Lower lobe of right lung (tissue), 2 donors: ENCODE measurements at regions not wholly inside any gene's neighbourhood (a gene's known extent, or its start where the extent isn't known, plus 50 kb on each side); places are given as distances from the start of the nearest gene placed in this dataset.
A peak's percentile ranks its signal among the peaks of the same experiment; 100 is the strongest.

Experiments
- ATAC-seq, 2 donors: fragments of 200-7000 bp; cut with Tn5 transposase; one replicate each; pipeline ENCODE4 v1.9.1; 2020 to 2022; ENCODE audit warnings: mild to moderate bottlenecking in 2 of 2, moderate library complexity in 2 of 2
- DNase-seq: peaks from one replicate; pipeline ENCODE4 v3.0.0-alpha.2; 2020
- H3K27ac ChIP-seq: fragments of 200-600 bp; one replicate; pipeline ENCODE4 v1.8.0; 2022
- H3K27me3 ChIP-seq: fragments of 200-600 bp; one replicate; pipeline ENCODE4 v1.8.0; 2022; ENCODE audit warnings: low read depth
- H3K36me3 ChIP-seq: fragments of 200-600 bp; one replicate; pipeline ENCODE4 v1.8.0; 2022; ENCODE audit warnings: mild to moderate bottlenecking
- H3K4me1 ChIP-seq: fragments of 200-600 bp; one replicate; pipeline ENCODE4 v1.8.0; 2022
- H3K4me3 ChIP-seq: fragments of 200-600 bp; one replicate; pipeline ENCODE4 v1.8.0; 2022; ENCODE audit warnings: mild to moderate bottlenecking
- H3K9me3 ChIP-seq: fragments of 200-600 bp; one replicate; pipeline ENCODE4 v1.8.0; 2022
- intact Hi-C: fragments of 100-400 bp; cut with DNase I; formaldehyde crosslinking; loops from one replicate; pipeline ENCODE4 v1.11.0; 2022
- TF ChIP-seq, protein P1 (sequence below): fragments of 200-600 bp; IDR thresholded peaks from one replicate; pipeline ENCODE4 v1.8.0; 2022; ENCODE audit warnings: antibody characterized with exemption, mild to moderate bottlenecking
- donor health status: DM: no; HTN: yes; CAD: no; lungs with severe emphysema.

GRCh38 chr7:37504801-37505200, 56.1 kb upstream of the ELMO1 start:
- ATAC-seq = no peak
- Histone ChIP-seq H3K27me3 (no peaks in the 10 kb centered on the region), H3K27ac (no peak overlapping the region), H3K9me3 (no peaks in the 10 kb centered on the region), H3K4me1 (no peaks in the 10 kb centered on the region), H3K4me3 (no peak overlapping the region), H3K36me3 (no peaks in the 10 kb centered on the region)
- no peak for DNase-seq
- intact Hi-C loops = loop anchor here (10.0 kb wide), 1 partner anchor 290 kb away; no protein-coding TSS in a partner anchor
- TF ChIP-seq, protein P1, sequence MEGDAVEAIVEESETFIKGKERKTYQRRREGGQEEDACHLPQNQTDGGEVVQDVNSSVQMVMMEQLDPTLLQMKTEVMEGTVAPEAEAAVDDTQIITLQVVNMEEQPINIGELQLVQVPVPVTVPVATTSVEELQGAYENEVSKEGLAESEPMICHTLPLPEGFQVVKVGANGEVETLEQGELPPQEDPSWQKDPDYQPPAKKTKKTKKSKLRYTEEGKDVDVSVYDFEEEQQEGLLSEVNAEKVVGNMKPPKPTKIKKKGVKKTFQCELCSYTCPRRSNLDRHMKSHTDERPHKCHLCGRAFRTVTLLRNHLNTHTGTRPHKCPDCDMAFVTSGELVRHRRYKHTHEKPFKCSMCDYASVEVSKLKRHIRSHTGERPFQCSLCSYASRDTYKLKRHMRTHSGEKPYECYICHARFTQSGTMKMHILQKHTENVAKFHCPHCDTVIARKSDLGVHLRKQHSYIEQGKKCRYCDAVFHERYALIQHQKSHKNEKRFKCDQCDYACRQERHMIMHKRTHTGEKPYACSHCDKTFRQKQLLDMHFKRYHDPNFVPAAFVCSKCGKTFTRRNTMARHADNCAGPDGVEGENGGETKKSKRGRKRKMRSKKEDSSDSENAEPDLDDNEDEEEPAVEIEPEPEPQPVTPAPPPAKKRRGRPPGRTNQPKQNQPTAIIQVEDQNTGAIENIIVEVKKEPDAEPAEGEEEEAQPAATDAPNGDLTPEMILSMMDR = no peak

DNA sequence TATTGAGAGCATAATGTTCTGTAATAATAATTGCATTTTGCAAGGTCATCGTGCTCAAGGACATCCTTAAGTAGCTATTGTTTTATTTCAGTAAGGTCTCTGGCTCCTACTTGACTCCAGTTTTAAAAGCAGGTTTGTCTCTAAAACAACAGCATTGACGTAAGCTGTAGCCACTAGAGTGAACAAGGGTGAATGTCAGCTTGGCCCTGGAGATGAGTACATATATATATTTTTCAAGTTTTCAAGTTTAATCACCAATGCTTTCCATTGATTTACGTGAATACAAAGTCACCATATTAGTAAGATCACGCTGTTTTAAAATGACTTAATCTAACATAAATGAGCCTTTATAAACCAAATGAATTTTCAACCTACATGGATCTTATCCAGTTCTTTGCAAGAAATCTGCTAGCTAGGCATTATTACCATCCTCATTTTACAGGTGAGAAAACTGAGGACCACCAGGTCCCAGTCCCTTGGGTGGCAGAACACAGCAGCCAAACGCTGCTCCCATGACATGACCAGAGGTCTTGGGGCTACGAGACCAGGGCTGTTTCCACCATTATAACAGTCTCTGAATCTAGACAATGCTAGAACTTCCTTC, 57.2 kb upstream of the ELMO1 start:
- Histone ChIP-seq H3K27me3 (no peaks in the 10 kb centered on the region), H3K36me3 (no peaks in the 10 kb centered on the region)

GRCh38 chr7:37508118-37508517, 59.5 kb upstream of the ELMO1 start:
- DNase-seq = no peak

More for the DNA sequence above, 57.2 kb upstream of the ELMO1 start:
- H3K27ac ChIP-seq = no peak overlapping the region
- DNase-seq (no peak), ATAC-seq (no peak)
- TF ChIP-seq, protein P1 = no peak
- no peak overlapping the region for H3K4me3 ChIP-seq
- no peaks in the 10 kb centered on the region for H3K9me3 ChIP-seq
- H3K4me1 ChIP-seq = no peaks in the 10 kb centered on the region
- intact Hi-C loops = loop anchor here (10.0 kb wide), 1 partner anchor 291 kb away; no protein-coding TSS in a partner anchor

DNA sequence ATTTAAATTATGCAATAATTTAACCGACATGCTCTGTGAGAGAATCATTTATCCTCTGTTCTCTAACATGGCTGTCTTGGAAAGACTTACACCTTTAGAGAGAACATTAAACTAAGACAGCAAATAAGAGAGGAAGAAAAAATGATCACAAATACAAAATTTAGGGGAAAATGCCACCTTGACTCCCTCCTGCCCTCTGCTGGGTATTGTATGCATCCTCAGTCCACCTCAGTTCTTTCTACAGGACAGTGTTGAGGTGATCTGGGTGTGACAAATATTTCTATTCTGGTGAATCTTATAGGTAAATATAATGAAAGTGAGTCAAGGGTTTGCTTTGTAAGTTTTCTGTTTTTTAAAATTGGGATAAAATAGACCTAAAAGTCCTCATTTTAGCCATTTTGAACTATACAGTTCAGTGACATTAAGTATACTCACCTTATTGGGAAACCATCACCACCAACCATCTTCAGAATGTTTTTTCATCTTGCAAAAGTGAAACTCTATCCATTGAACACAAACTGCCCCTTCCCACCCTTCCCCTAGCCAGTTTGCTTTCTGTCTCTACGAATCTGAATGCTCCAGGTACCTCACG, 61.5 kb upstream of the ELMO1 start:
- intact Hi-C loops = no loop called here
- H3K27ac ChIP-seq = no peak overlapping the region
- TF ChIP-seq, protein P1 = peak; percentile 75
- ATAC-seq (peak in 1 of 2 donors; percentile 52), DNase-seq (no peak)
- H3K27me3 ChIP-seq = no peaks in the 10 kb centered on the region
- no peaks in the 10 kb centered on the region for H3K4me1 ChIP-seq
- no peak overlapping the region for H3K4me3 ChIP-seq
- no peaks in the 10 kb centered on the region for H3K9me3 ChIP-seq
- no peaks in the 10 kb centered on the region for H3K36me3 ChIP-seq

More at GRCh38 chr7:37508118-37508517, 59.5 kb upstream of the ELMO1 start:
- H3K27ac ChIP-seq = no peak overlapping the region
- H3K4me3 ChIP-seq = no peak overlapping the region
- intact Hi-C loops = loop anchor here (10.0 kb wide), 1 partner anchor 293 kb away; no protein-coding TSS in a partner anchor
- no peaks in the 10 kb centered on the region for H3K4me1 ChIP-seq
- H3K27me3 ChIP-seq = no peaks in the 10 kb centered on the region
- H3K36me3 ChIP-seq = no peaks in the 10 kb centered on the region
- ATAC-seq = no peak
- no peaks in the 10 kb centered on the region for H3K9me3 ChIP-seq
- TF ChIP-seq, protein P1 = no peak

- Histone ChIP-seq H3K27ac (no peak overlapping the region), H3K4me1 (no peaks in the 10 kb centered on the region), H3K27me3 (no peaks in the 10 kb centered on the region), H3K4me3 (no peak overlapping the region), H3K36me3 (no peaks in the 10 kb centered on the region), H3K9me3 (no peaks in the 10 kb centered on the region)
- TF ChIP-seq, protein P1 = no peak
- ATAC-seq = no peak
- intact Hi-C loops = no loop called here
- no peak for DNase-seq
Observed at GRCh38 chr7:37511915-37512314, 63.3 kb upstream of the ELMO1 start.
